ENCODE measurements at regions not wholly inside any gene's neighbourhood (a gene's known extent, or its start where the extent isn't known, plus 50 kb on each side); places are given as distances from the start of the nearest gene placed in this dataset.

DNA sequence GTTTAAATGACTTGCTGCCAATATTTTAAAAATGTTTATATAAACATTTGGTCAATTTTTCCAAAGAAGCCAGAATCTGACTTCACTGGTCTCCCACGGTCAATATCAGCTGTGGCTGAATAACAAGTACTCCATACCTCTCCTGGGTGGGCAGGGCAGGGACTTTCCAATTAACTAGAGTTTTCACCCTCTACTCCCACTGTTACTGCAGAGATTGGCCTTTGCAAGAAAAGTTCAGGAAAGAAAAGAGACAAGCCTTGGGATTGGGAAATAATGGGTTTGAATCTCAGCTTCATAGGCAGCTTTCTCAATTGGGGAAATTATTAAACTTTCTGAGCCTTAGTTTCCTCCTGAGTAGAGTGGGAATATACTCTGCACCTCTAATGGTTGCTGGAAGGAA, 236.9 kb downstream of the PRL start:
- H3K9me3 Mint-ChIP-seq (ENCODE audit: insufficient read depth) = peaks cover 3% of the 10 kb centered on the region
- H3K4me3 Mint-ChIP-seq = no peak overlapping the region
- CTCF ChIA-PET = no interaction called here
- no peak for DNase-seq
- H3K36me3 Mint-ChIP-seq (ENCODE audit: low read depth) = peaks cover 4% of the 10 kb centered on the region
- H3K27ac Mint-ChIP-seq = no peak overlapping the region
- no peak for ATAC-seq
- H3K4me1 Mint-ChIP-seq (ENCODE audit: low read depth) = peaks cover 29% of the 10 kb centered on the region
- POLR2A ChIA-PET = interaction anchor here (0.7 kb wide), 1 partner anchor 26 kb away, joined by 3 read pairs; no protein-coding TSS in a partner anchor
- H3K27me3 Mint-ChIP-seq (ENCODE audit: low read depth) = no peaks in the 10 kb centered on the region

DNA sequence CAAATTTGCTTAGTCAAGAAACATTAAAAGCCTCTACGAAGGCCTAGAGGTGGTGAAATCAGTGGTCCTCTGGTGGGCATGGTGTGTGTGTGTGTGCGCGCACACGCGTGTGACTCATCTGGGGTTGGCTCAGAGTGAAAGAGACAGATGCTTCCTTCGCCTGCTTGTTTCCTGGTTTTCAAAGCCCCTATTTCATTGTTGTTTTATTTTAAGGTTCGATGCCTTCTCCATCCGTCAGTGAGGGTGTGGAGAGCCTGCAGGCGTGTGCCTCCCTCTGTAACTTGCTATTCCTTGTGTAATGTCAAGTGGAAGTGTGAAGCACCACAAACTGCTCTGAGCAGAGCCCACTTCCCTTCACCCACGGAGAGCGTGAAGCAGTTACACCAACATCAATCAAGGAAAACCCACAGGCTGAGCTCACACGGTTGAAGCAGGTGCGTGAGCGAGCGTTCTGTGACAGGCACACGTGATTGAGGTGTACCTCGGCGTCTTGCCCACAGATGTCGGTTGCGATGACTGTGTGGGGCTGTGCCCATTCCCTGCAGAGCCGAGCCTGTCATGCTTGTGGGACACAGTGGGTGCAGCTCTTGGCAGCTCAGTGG, 233.9 kb downstream of the PRL start:
- DNase-seq (peak; percentile 75), ATAC-seq (peak; percentile 96)
- no peaks in the 10 kb centered on the region for H3K27me3 Mint-ChIP-seq (ENCODE audit: low read depth)
- CTCF ChIA-PET = no interaction called here
- peak overlapping the region; percentile 67 for H3K4me3 Mint-ChIP-seq
- peaks cover 29% of the 10 kb centered on the region for H3K4me1 Mint-ChIP-seq (ENCODE audit: low read depth)
- peaks cover 4% of the 10 kb centered on the region for H3K36me3 Mint-ChIP-seq (ENCODE audit: low read depth)
- H3K27ac Mint-ChIP-seq = peak overlapping the region; percentile 88
- POLR2A ChIA-PET = interaction anchor here (0.6 to 1.6 kb wide), 3 partner anchors 21 to 1937 kb away, joined by 3 to 8 read pairs (median 4); no protein-coding TSS in a partner anchor
- H3K9me3 Mint-ChIP-seq (ENCODE audit: insufficient read depth) = peaks cover 3% of the 10 kb centered on the region

DNA sequence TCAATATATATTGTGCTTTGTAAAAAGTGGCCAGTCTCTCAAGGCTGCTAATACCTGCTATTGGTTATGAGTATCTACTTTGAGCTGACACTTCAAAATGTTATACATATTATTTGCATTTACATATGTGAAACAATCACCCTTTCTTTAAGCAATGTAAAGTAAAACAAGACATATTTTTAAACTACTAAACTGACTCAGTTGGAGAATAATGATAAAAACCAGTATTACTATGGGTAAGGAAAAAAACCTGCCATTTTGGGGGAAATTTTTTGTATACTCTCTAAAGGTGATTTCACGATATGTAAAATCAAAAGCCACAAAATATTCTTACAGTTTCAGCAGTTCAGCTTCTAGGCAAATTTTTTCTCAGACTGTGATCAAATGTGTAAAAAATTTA, 232.3 kb downstream of the PRL start:
- H3K4me1 Mint-ChIP-seq (ENCODE audit: low read depth) = peaks cover 33% of the 10 kb centered on the region
- ATAC-seq = no peak

DNA sequence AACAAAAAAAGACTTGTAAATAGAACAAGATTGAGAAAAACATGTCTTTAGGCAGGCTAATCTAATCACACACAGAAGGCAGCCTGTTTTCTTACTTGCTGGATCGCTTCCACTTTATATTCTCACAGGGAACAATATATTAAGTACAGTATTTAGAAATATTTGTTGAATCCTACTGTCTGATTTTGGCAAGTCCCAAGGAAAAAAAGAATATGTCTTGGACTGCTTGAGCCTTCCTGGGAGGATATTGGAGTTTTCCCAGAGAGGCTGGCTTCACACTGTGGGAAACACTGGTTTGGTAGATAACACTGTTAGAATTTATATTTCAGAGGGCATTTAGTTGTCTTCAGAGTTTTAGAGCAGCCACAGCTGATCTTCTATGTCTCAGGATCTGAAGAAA, 229.7 kb downstream of the PRL start:
- Mint-ChIP-seq H3K9me3 (ENCODE audit: insufficient read depth) (no peaks in the 10 kb centered on the region), H3K36me3 (ENCODE audit: low read depth) (no peaks in the 10 kb centered on the region), H3K4me1 (ENCODE audit: low read depth) (peaks cover 21% of the 10 kb centered on the region)

More for the DNA sequence above, 232.3 kb downstream of the PRL start:
- H3K27me3 Mint-ChIP-seq (ENCODE audit: low read depth) = no peaks in the 10 kb centered on the region
- DNase-seq = no peak
- no peak overlapping the region for H3K4me3 Mint-ChIP-seq
- ChIA-PET POLR2A (no interaction called here), CTCF (no interaction called here)
- no peak overlapping the region for H3K27ac Mint-ChIP-seq
- peaks cover 3% of the 10 kb centered on the region for H3K9me3 Mint-ChIP-seq (ENCODE audit: insufficient read depth)
- peaks cover 4% of the 10 kb centered on the region for H3K36me3 Mint-ChIP-seq (ENCODE audit: low read depth)

DNA sequence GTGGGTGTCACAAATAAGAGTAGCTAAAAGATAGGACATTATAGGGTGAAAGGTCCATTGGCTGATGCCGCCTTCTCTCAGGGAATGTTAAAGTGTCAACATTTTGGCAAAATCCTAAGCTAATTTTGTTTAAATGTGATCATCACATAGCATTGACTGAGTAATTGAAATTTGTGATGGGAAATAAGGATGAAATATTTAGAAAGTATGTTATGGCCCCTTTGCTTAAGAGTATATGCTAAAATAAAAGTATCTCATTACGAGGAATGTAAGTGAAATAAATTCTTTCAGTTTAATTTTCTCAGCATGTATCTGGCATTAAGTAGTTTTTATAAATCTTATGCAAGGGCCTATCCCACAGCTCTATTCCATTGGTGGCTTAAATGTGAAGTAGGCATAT, 229.2 kb downstream of the PRL start:
- DNase-seq (no peak), ATAC-seq (no peak)
- peaks cover 16% of the 10 kb centered on the region for H3K4me1 Mint-ChIP-seq (ENCODE audit: low read depth)
- POLR2A ChIA-PET = interaction anchor here (0.6 kb wide), 1 partner anchor 475 kb away, joined by 3 read pairs; no protein-coding TSS in a partner anchor
- H3K27ac Mint-ChIP-seq = no peak overlapping the region
- no peaks in the 10 kb centered on the region for H3K9me3 Mint-ChIP-seq (ENCODE audit: insufficient read depth)
- CTCF ChIA-PET = no interaction called here
- H3K4me3 Mint-ChIP-seq = no peak overlapping the region
- H3K36me3 Mint-ChIP-seq (ENCODE audit: low read depth) = no peaks in the 10 kb centered on the region
- no peaks in the 10 kb centered on the region for H3K27me3 Mint-ChIP-seq (ENCODE audit: low read depth)

More for the DNA sequence above, 229.7 kb downstream of the PRL start:
- POLR2A ChIA-PET = no interaction called here
- Mint-ChIP-seq H3K27me3 (ENCODE audit: low read depth) (no peaks in the 10 kb centered on the region), H3K27ac (no peak overlapping the region), H3K4me3 (no peak overlapping the region)
- ATAC-seq (no peak), DNase-seq (no peak)
- CTCF ChIA-PET = no interaction called here

DNA sequence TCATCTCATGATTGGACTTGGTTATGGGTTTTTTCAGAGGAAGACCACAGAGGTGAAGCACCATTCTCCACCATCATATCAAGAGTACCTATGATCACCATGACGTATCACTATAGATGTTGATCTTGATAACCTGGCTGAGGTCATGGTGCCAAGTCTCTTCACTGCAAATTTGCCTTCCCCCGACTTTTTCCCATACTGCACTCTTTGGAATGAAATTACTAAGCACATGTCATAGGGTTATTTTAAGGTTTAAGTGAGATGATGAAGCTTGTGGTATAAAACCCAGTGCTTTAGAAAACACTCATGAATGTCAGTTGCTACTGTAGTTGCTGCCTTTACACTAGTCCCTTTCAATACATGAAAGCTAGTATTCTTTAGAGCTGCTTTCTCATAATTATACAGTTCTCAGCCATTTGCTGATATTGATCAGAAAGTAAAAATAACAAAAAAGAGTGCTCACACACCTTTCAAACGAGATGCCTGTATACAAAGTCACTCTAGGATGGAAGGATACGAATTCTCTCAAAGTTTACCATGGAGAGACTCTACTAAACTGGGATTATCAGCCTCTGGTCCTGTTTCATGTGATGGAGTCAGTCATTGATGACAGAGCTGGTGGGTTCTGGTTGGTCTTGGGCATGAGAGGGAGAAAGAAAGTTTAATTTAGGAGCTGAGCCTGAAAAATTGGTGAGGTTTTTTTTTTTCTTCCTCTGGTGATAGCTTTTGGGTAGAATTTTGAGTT, 228.1 kb downstream of the PRL start:
- H3K9me3 Mint-ChIP-seq (ENCODE audit: insufficient read depth) = no peaks in the 10 kb centered on the region
- no peaks in the 10 kb centered on the region for H3K36me3 Mint-ChIP-seq (ENCODE audit: low read depth)
- no peak for ATAC-seq
- H3K27me3 Mint-ChIP-seq (ENCODE audit: low read depth) = no peaks in the 10 kb centered on the region
- no peak overlapping the region for H3K4me3 Mint-ChIP-seq
- no peak for DNase-seq
- CTCF ChIA-PET = no interaction called here
- no peak overlapping the region for H3K27ac Mint-ChIP-seq
- POLR2A ChIA-PET = interaction anchor here (0.6 kb wide), 1 partner anchor 476 kb away, joined by 3 read pairs; no protein-coding TSS in a partner anchor
- H3K4me1 Mint-ChIP-seq (ENCODE audit: low read depth) = peaks cover 8% of the 10 kb centered on the region

DNA sequence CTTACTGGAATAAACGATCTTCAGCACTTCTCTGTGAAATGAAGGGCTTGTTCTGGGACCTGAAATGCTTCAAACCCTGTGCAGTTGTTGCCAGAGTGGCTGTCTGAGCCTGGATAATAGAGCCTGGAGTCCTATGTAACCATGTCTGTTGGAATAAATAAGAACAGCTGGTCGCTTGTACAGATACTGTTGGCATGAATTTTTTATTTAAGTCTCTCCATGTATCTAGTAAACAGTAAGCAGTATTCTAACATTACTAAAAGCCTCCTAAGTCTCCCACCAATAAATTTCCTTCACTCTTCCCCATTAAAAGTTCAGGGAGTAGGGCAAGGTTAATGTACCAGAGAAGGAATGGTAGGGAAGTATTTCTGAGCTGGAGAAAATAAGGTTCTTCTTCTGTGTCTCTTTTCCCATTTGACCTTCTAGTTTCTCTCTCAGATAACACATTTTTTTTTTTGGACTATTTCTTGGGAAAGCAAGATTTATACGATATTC, 227.5 kb downstream of the PRL start:
- ChIA-PET CTCF (no interaction called here), POLR2A (interaction anchor here (1.0 kb wide), 1 partner anchor 481 kb away, joined by 3 read pairs; no protein-coding TSS in a partner anchor)
- Mint-ChIP-seq H3K36me3 (ENCODE audit: low read depth) (no peaks in the 10 kb centered on the region), H3K4me3 (no peak overlapping the region), H3K4me1 (ENCODE audit: low read depth) (peaks cover 4% of the 10 kb centered on the region), H3K27ac (no peak overlapping the region), H3K9me3 (ENCODE audit: insufficient read depth) (no peaks in the 10 kb centered on the region), H3K27me3 (ENCODE audit: low read depth) (no peaks in the 10 kb centered on the region)
- ATAC-seq (no peak), DNase-seq (no peak)

DNA sequence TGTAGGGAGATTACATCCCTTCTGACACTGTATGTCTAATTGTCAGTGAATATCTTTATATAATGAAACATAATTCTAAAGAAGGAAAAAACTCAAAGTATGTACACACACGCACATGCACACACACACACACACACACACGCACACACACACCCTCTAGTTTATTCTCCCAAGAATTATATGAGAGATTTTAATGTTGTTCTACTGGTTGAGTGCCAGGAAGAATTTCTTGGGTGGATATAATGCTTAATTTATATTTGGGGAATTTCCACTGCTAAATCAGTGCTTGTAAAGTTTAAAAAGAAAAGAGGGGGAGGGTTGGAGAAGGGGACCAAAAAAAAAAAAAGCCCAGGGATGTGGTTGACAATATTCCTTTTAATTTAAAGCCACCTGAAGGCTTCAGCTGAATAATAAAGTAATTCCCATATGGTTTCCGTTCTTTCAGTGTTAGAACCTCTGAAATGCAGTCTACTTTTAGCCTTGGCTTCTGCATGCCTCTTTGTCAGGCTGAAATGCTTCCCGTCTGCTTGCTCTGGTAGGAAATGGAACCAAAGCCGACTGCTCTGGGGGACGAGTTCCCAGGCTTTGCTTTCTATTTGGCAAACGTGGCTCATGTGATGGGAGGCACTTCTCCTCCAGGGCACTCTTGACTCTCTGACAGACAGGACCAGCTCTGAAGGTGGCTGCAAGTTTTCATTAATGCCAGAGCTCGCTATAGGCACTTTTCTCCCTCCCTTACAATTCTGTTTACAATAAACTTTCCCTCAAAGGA, 225.4 kb downstream of the PRL start:
- Mint-ChIP-seq H3K4me3 (no peak overlapping the region), H3K36me3 (ENCODE audit: low read depth) (no peaks in the 10 kb centered on the region), H3K27me3 (ENCODE audit: low read depth) (no peaks in the 10 kb centered on the region), H3K27ac (no peak overlapping the region), H3K9me3 (ENCODE audit: insufficient read depth) (no peaks in the 10 kb centered on the region), H3K4me1 (ENCODE audit: low read depth) (peaks cover 4% of the 10 kb centered on the region)
- DNase-seq (no peak), ATAC-seq (no peak)
- CTCF ChIA-PET = no interaction called here
- POLR2A ChIA-PET = interaction anchor here (0.6 kb wide), 1 partner anchor 476 kb away, joined by 4 read pairs; no protein-coding TSS in a partner anchor

DNA sequence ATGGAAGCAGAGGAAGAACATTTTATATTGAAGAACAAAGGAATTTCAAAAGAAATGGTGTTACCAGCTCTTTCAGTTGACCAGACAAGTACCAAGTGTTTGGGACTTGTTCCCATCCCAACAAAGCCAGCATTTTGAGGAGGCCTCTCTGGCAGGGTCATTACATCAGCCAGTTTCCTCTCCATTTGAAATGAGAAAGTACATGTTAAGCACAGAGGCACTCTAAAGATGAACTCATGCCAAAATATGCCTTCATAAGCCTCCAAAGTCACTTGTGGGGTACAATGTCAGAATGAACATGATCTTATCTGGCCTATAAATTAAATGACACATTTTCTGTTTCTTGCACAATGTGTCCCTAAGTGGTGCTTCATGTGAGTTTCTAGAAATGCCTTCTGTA, 223.9 kb downstream of the PRL start:
- H3K27ac Mint-ChIP-seq = no peak overlapping the region
- H3K4me1 Mint-ChIP-seq (ENCODE audit: low read depth) = peaks cover 4% of the 10 kb centered on the region
- no peak for ATAC-seq
- H3K27me3 Mint-ChIP-seq (ENCODE audit: low read depth) = no peaks in the 10 kb centered on the region
- no peaks in the 10 kb centered on the region for H3K36me3 Mint-ChIP-seq (ENCODE audit: low read depth)
- no peak for DNase-seq
- ChIA-PET CTCF (no interaction called here), POLR2A (no interaction called here)
- no peaks in the 10 kb centered on the region for H3K9me3 Mint-ChIP-seq (ENCODE audit: insufficient read depth)
- no peak overlapping the region for H3K4me3 Mint-ChIP-seq

DNA sequence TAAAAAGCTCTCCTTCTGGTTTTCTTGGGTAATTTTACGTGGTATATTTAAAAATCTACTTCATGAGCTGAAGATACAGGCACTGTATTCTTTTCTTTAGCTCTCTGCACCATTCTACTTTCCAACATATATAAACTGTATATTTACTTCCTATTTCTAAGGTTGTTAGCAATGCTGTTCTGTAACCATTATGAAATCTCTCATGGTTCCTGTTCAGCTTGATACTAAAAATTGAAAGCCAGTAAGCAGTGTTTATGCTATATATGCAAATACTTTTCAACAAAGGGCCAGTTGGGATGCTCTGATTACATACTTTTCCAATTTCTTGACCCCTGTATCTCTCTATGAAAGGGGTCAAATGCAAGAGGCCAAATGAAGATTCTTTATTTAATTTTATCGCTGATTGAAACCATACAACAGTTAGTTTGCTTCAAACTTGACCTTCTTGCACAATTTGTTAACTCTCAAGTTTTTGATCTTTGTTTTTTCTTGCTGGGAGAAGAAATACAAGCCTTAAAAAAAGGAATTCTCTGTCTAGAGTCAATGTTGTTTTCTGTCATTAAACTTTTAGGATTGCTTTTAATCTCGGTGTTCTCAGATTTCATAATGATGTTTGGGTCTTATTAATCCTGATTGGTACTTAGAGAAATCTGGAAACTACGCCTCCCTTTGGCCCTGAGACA, 223.2 kb downstream of the PRL start:
- Mint-ChIP-seq H3K4me1 (ENCODE audit: low read depth) (peaks cover 2% of the 10 kb centered on the region), H3K27me3 (ENCODE audit: low read depth) (no peaks in the 10 kb centered on the region), H3K36me3 (ENCODE audit: low read depth) (no peaks in the 10 kb centered on the region), H3K27ac (no peak overlapping the region), H3K9me3 (ENCODE audit: insufficient read depth) (no peaks in the 10 kb centered on the region), H3K4me3 (no peak overlapping the region)
- DNase-seq (no peak), ATAC-seq (no peak)
- CTCF ChIA-PET = no interaction called here
- POLR2A ChIA-PET = no interaction called here

DNA sequence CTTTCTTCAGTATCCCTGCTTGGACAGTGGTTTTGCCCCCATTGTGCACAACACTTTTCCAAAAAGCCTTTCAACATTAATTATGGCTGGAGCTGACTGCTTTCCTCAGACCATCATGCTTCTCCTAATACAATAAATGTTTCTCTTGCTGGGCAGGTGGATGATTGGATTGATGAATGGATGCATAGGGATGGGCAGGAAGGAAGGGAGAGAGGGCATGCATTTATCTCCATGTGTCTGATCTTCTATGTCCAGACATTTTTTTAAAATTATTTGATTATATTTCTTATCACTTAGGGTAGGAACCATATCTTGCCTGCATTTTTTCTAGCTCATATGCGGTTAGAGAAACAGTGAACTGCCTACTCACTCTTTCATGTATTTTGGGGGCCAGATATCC, 218.5 kb downstream of the PRL start:
- POLR2A ChIA-PET = no interaction called here
- DNase-seq = no peak
- H3K36me3 Mint-ChIP-seq (ENCODE audit: low read depth) = no peaks in the 10 kb centered on the region
- H3K27ac Mint-ChIP-seq = no peak overlapping the region
- no peak overlapping the region for H3K4me3 Mint-ChIP-seq
- H3K27me3 Mint-ChIP-seq (ENCODE audit: low read depth) = no peaks in the 10 kb centered on the region
- H3K9me3 Mint-ChIP-seq (ENCODE audit: insufficient read depth) = no peaks in the 10 kb centered on the region
- no peaks in the 10 kb centered on the region for H3K4me1 Mint-ChIP-seq (ENCODE audit: low read depth)
- no peak for ATAC-seq
- CTCF ChIA-PET = no interaction called here

All from activated CD8-positive, alpha-beta T cell treated with anti-CD3 and anti-CD28 coated beads, Interleukin-2, amount 10 ng/mL, durations not matched to agents 7 days and 5 days (primary cell).